Neural cell (in vitro differentiated cells): ENCODE measurements at regions not wholly inside any gene's neighbourhood (a gene's known extent, or its start where the extent isn't known, plus 50 kb on each side); places are given as distances from the start of the nearest gene placed in this dataset.

Experiments
- H2AFZ ChIP-seq: fragments of 200-600, 300-800 bp; sonication (generic), shearing (Covaris generic); 2 replicates; pipeline ENCODE4 v1.6.0; 2014; ENCODE audit warnings: low read depth, mild to moderate bottlenecking, antibody characterized with exemption, low read length, moderate library complexity
- H3F3A ChIP-seq: fragments of 200-600 bp; shearing (Covaris generic); 2 replicates; pipeline ENCODE4 v1.6.1; 2016; ENCODE audit warnings: mild to moderate bottlenecking, moderate library complexity, mixed read lengths, antibody characterized with exemption, low read length; ENCODE audit not compliant: insufficient read depth, poor library complexity, severe bottlenecking
- H3K27ac ChIP-seq: fragments of 200-600, 300-800 bp; sonication (generic), shearing (Covaris generic); 2 replicates; pipeline ENCODE4 v1.5.1; 2014; ENCODE audit warnings: mild to moderate bottlenecking, low read length, moderate library complexity
- H3K27me3 ChIP-seq: fragments of 300-800, 200-600 bp; sonication (generic), shearing (Covaris generic); 2 replicates; pipeline ENCODE4 v1.6.0; 2014; ENCODE audit warnings: mild to moderate bottlenecking, low read depth, low read length, moderate library complexity; ENCODE audit not compliant: insufficient read depth
- H3K36me3 ChIP-seq: fragments of 300-800, 200-600 bp; sonication (generic), shearing (Covaris generic); 2 replicates; pipeline ENCODE4 v1.5.1; 2014; ENCODE audit warnings: mild to moderate bottlenecking, antibody characterized with exemption, low read length, moderate library complexity; ENCODE audit not compliant: insufficient read depth
- H3K4me2 ChIP-seq: fragments of 300-800, 200-600 bp; sonication (generic), shearing (Covaris generic); 2 replicates; pipeline ENCODE4 v1.6.0; 2014; ENCODE audit warnings: mild to moderate bottlenecking, low read length
- H3K4me3 ChIP-seq: fragments of 300-800, 200-600 bp; sonication (generic), shearing (Covaris generic); 2 replicates; pipeline ENCODE4 v1.5.1; 2014; ENCODE audit warnings: mild to moderate bottlenecking, low read length, moderate library complexity
- H3K79me2 ChIP-seq: fragments of 200-600 bp; shearing (Covaris generic); replicated peaks from 2 replicates; pipeline ENCODE4 v1.6.0; 2014; ENCODE audit warnings: mild to moderate bottlenecking, low read length, moderate library complexity; ENCODE audit not compliant: insufficient read depth
- H3K9ac ChIP-seq: fragments of 300-800, 200-600 bp; sonication (generic), shearing (Covaris generic); 2 replicates; pipeline ENCODE4 v1.6.1; 2016; ENCODE audit warnings: mild to moderate bottlenecking, low read length, mixed read lengths
- H3K9me2 ChIP-seq: fragments of 200-600 bp; shearing (Covaris generic); 2 replicates; pipeline ENCODE4 v1.6.1; 2016; ENCODE audit warnings: mild to moderate bottlenecking, low read length, mixed read lengths; ENCODE audit not compliant: insufficient read depth
- H3K9me3 ChIP-seq: fragments of 200-600, 300-800 bp; sonication (generic), shearing (Covaris generic); 2 replicates; pipeline ENCODE4 v1.6.1; 2016; ENCODE audit warnings: mild to moderate bottlenecking, mixed run types, low read length, moderate library complexity, mixed read lengths
- H4K20me1 ChIP-seq: fragments of 200-600 bp; shearing (Covaris generic); 2 replicates; pipeline ENCODE4 v1.6.1; 2016; ENCODE audit warnings: mild to moderate bottlenecking, mixed run types; ENCODE audit not compliant: insufficient read depth
- EP300 ChIP-seq: fragments of 450-650 bp; conservative IDR thresholded peaks from 2 replicates; pipeline ENCODE4 v1.6.1; 2014; ENCODE audit warnings: antibody characterized with exemption, mild to moderate bottlenecking, moderate library complexity; ENCODE audit not compliant: poor library complexity, severe bottlenecking
- EZH2 ChIP-seq: fragments of 200-600, 300-800 bp; shearing (Covaris generic), sonication (generic); IDR thresholded peaks from 2 replicates; pipeline ENCODE4 v1.6.1; 2014; ENCODE audit warnings: antibody characterized with exemption, low read length, borderline replicate concordance, mild to moderate bottlenecking; ENCODE audit not compliant: insufficient read depth, poor library complexity, severe bottlenecking
- MXI1 ChIP-seq: fragments of 450-650 bp; conservative IDR thresholded peaks from 2 replicates; pipeline ENCODE4 v1.6.1; 2014; ENCODE audit warnings: antibody characterized with exemption, mild to moderate bottlenecking; ENCODE audit not compliant: poor library complexity, severe bottlenecking
- POLR2AphosphoS5 ChIP-seq: IDR thresholded peaks from 2 replicates; pipeline ENCODE4 v1.6.1; 2012
- RAD21 ChIP-seq: fragments of 450-650 bp; conservative IDR thresholded peaks from 2 replicates; pipeline ENCODE4 v1.6.1; 2014; ENCODE audit warnings: antibody characterized with exemption, mild to moderate bottlenecking, moderate library complexity
- SMC3 ChIP-seq: fragments of 450-650 bp; conservative IDR thresholded peaks from 2 replicates; pipeline ENCODE4 v1.6.1; 2014; ENCODE audit warnings: antibody characterized with exemption, mild to moderate bottlenecking, moderate library complexity; ENCODE audit not compliant: poor library complexity
- TAF1 ChIP-seq: IDR thresholded peaks from 2 replicates; pipeline ENCODE4 v1.6.1; 2012; ENCODE audit warnings: low read depth
- TF ChIP-seq, protein P1 (sequence below): IDR thresholded peaks from 2 replicates; pipeline ENCODE4 v1.6.1; 2012; ENCODE audit warnings: borderline replicate concordance
- TF ChIP-seq, protein P2 (sequence below): fragments of 450-650 bp; IDR thresholded peaks from 2 replicates; pipeline ENCODE4 v1.5.1; 2014; ENCODE audit warnings: antibody characterized with exemption, mild to moderate bottlenecking, moderate library complexity; ENCODE audit not compliant: poor library complexity, severe bottlenecking

DNA sequence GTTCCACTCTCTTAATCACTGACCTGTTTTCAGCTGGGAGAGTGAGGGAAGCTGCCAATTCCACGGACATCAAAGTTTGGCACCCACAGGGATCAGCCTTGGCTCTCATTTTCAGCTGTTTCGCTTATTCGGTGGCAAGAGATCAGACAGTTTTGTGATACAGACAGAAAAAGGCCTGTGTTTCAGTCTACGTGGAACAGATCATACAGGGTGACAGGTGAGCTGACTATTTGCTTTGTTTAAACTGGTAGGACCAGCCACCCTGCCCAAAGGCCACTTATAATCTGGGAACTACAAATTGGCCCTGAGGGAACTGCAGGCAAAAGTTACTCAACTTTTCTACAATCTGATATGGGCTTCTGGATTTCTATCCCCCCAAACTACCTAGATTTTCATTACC lies 128.6 kb downstream of the ZNF467 start:
- TF ChIP-seq, protein P1, sequence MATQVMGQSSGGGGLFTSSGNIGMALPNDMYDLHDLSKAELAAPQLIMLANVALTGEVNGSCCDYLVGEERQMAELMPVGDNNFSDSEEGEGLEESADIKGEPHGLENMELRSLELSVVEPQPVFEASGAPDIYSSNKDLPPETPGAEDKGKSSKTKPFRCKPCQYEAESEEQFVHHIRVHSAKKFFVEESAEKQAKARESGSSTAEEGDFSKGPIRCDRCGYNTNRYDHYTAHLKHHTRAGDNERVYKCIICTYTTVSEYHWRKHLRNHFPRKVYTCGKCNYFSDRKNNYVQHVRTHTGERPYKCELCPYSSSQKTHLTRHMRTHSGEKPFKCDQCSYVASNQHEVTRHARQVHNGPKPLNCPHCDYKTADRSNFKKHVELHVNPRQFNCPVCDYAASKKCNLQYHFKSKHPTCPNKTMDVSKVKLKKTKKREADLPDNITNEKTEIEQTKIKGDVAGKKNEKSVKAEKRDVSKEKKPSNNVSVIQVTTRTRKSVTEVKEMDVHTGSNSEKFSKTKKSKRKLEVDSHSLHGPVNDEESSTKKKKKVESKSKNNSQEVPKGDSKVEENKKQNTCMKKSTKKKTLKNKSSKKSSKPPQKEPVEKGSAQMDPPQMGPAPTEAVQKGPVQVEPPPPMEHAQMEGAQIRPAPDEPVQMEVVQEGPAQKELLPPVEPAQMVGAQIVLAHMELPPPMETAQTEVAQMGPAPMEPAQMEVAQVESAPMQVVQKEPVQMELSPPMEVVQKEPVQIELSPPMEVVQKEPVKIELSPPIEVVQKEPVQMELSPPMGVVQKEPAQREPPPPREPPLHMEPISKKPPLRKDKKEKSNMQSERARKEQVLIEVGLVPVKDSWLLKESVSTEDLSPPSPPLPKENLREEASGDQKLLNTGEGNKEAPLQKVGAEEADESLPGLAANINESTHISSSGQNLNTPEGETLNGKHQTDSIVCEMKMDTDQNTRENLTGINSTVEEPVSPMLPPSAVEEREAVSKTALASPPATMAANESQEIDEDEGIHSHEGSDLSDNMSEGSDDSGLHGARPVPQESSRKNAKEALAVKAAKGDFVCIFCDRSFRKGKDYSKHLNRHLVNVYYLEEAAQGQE: no peak
- TF ChIP-seq, protein P2, sequence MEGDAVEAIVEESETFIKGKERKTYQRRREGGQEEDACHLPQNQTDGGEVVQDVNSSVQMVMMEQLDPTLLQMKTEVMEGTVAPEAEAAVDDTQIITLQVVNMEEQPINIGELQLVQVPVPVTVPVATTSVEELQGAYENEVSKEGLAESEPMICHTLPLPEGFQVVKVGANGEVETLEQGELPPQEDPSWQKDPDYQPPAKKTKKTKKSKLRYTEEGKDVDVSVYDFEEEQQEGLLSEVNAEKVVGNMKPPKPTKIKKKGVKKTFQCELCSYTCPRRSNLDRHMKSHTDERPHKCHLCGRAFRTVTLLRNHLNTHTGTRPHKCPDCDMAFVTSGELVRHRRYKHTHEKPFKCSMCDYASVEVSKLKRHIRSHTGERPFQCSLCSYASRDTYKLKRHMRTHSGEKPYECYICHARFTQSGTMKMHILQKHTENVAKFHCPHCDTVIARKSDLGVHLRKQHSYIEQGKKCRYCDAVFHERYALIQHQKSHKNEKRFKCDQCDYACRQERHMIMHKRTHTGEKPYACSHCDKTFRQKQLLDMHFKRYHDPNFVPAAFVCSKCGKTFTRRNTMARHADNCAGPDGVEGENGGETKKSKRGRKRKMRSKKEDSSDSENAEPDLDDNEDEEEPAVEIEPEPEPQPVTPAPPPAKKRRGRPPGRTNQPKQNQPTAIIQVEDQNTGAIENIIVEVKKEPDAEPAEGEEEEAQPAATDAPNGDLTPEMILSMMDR: no peak
- no peak for TF ChIP-seq MXI1
- TF ChIP-seq TAF1: no peak
- no peak for TF ChIP-seq EP300
- TF ChIP-seq RAD21: no peak
- no peak for TF ChIP-seq SMC3
- no peak for TF ChIP-seq POLR2AphosphoS5
- TF ChIP-seq EZH2: no peak

DNA sequence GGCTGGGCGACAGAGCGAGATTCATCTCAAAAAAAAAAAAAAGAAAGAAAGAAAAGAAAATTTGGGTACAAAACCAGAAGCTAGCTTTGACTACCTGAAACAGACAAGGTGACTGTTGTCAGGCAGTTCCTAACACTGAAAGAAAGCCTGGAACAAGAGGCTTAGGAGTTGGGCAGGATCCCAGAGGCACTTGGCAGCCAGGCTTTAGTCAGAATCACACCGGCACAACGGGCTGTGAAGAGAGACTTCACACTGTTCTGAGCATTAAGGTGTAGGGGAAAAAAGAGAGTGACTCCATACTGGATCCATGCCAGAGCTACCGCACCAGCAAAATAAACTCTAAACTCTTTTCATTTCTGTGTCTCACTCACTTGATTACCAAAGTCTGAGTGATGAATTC lies 130.8 kb downstream of the ZNF467 start:
- Histone ChIP-seq H4K20me1 (no peaks in the 10 kb centered on the region), H3K36me3 (no peaks in the 10 kb centered on the region), H3K4me2 (no peak overlapping the region), H3K9me2 (no peaks in the 10 kb centered on the region), H2AFZ (no peak overlapping the region), H3K27ac (no peak overlapping the region), H3K27me3 (no peaks in the 10 kb centered on the region), H3K4me3 (no peak overlapping the region), H3F3A (no peaks in the 10 kb centered on the region), H3K9ac (no peak overlapping the region), H3K9me3 (no peaks in the 10 kb centered on the region), H3K79me2 (no peaks in the 10 kb centered on the region)
- TF ChIP-seq, protein P1: no peak
- TF ChIP-seq, protein P2: no peak
- TF ChIP-seq EZH2 (no peak), POLR2AphosphoS5 (no peak), SMC3 (no peak), RAD21 (no peak)

More for the DNA sequence above, 128.6 kb downstream of the ZNF467 start:
- Histone ChIP-seq H3K4me3 (no peak overlapping the region), H3K9me3 (no peaks in the 10 kb centered on the region), H3K9ac (no peak overlapping the region), H3K4me2 (no peak overlapping the region), H3K36me3 (no peaks in the 10 kb centered on the region), H3K27me3 (no peaks in the 10 kb centered on the region), H3K79me2 (no peaks in the 10 kb centered on the region), H3K9me2 (no peaks in the 10 kb centered on the region), H4K20me1 (no peaks in the 10 kb centered on the region), H3K27ac (no peak overlapping the region), H2AFZ (no peak overlapping the region), H3F3A (no peaks in the 10 kb centered on the region)
